ENCODE measurements at regions not wholly inside any gene's neighbourhood (a gene's known extent, or its start where the extent isn't known, plus 50 kb on each side); places are given as distances from the start of the nearest gene placed in this dataset.
"Not testable (repeated sequence)": the region's sequence is repeated elsewhere in the genome, so short reads cannot be mapped to it uniquely, and the experiment has no call there.

- DNase-seq, result not testable (repeated sequence)
Measured at GRCh38 chr1:8227674-8228073, 90.2 kb upstream of the SLC45A1 start.

- DNase-seq, result no peak
Measured at GRCh38 chr1:8226747-8227146, 91.2 kb upstream of the SLC45A1 start.

- not testable (repeated sequence) for DNase-seq
Measured at GRCh38 chr1:8226024-8226423, 91.9 kb upstream of the SLC45A1 start.

- no peak for DNase-seq
Measured at GRCh38 chr1:8223526-8223925, 94.4 kb upstream of the SLC45A1 start.

GRCh38 chr1:8222789-8223188 lies 95.1 kb upstream of the SLC45A1 start:
- DNase-seq, result no peak

- DNase-seq, result no peak
Measured at GRCh38 chr1:8219530-8219929, 98.4 kb upstream of the SLC45A1 start.

GRCh38 chr1:8218351-8219092 lies 99.4 kb upstream of the SLC45A1 start:
- peak; percentile 49 for DNase-seq

- DNase-seq, result no peak
Measured at GRCh38 chr1:8217809-8218208, 100.1 kb upstream of the SLC45A1 start.

- peak; percentile 24 for DNase-seq
Measured at GRCh38 chr1:8217011-8217711, 100.8 kb upstream of the SLC45A1 start.

- peak; percentile 43 for DNase-seq
Measured at GRCh38 chr1:8216005-8216404, 101.9 kb upstream of the SLC45A1 start.

GRCh38 chr1:8214501-8215173 lies 103.3 kb upstream of the SLC45A1 start:
- no peak for DNase-seq

GRCh38 chr1:8213676-8214075 lies 104.2 kb upstream of the SLC45A1 start:
- DNase-seq, result no peak

- peak; percentile 33 for DNase-seq
Measured at GRCh38 chr1:8213136-8213535, 104.8 kb upstream of the SLC45A1 start.

GRCh38 chr1:8212580-8213031 lies 105.3 kb upstream of the SLC45A1 start:
- no peak for DNase-seq

- peak; percentile 58 for DNase-seq
Measured at GRCh38 chr1:8211883-8212579, 105.9 kb upstream of the SLC45A1 start.

GRCh38 chr1:8211251-8211882 lies 106.5 kb upstream of the SLC45A1 start:
- peak; percentile 54 for DNase-seq

- DNase-seq, result no peak
Measured at GRCh38 chr1:8207202-8207601, 110.7 kb upstream of the SLC45A1 start.

GRCh38 chr1:8206391-8206790 lies 111.5 kb upstream of the SLC45A1 start:
- DNase-seq, result no peak

GRCh38 chr1:8205771-8206170 lies 112.1 kb upstream of the SLC45A1 start:
- DNase-seq, result no peak

- DNase-seq, result no peak
Measured at GRCh38 chr1:8204826-8205225, 113.1 kb upstream of the SLC45A1 start.

GRCh38 chr1:8203551-8203950 lies 114.4 kb upstream of the SLC45A1 start:
- no peak for DNase-seq

- no peak for DNase-seq
Measured at GRCh38 chr1:8203056-8203455, 114.9 kb upstream of the SLC45A1 start.
